NCI-H748 treated with DMSO at 0.1 percent for 48 hours (cell line): ENCODE measurements at regions not wholly inside any gene's neighbourhood (a gene's known extent, or its start where the extent isn't known, plus 50 kb on each side); places are given as distances from the start of the nearest gene placed in this dataset.

Source experiments
- DNase-seq: peaks from one replicate; lab custom pipeline; 2025; lab: John Stamatoyannopoulos, UW

- no peak for DNase-seq
These were observed 1036.5 kb upstream of the CNTNAP5 start for GRCh38 chr2:122988395-122989221.

- no peak for DNase-seq
These were observed 1031.5 kb upstream of the CNTNAP5 start for GRCh38 chr2:122993592-122993991.

GRCh38 chr2:122999258-122999657, 1025.8 kb upstream of the CNTNAP5 start:
- DNase-seq, result no peak

GRCh38 chr2:122999821-123000220, 1025.3 kb upstream of the CNTNAP5 start:
- DNase-seq, result no peak

- DNase-seq, result no peak
These were observed 1022.3 kb upstream of the CNTNAP5 start for GRCh38 chr2:123002660-123003248.

- DNase-seq, result no peak
These were observed 1009.9 kb upstream of the CNTNAP5 start for GRCh38 chr2:123015186-123015585.

GRCh38 chr2:123035541-123035940, 989.5 kb upstream of the CNTNAP5 start:
- no peak for DNase-seq

GRCh38 chr2:123036300-123036699, 988.8 kb upstream of the CNTNAP5 start:
- DNase-seq, result no peak

GRCh38 chr2:123040506-123040905, 984.6 kb upstream of the CNTNAP5 start:
- no peak for DNase-seq

- no peak for DNase-seq
These were observed 981.6 kb upstream of the CNTNAP5 start for GRCh38 chr2:123043458-123043857.

- no peak for DNase-seq
These were observed 979.4 kb upstream of the CNTNAP5 start for GRCh38 chr2:123045713-123046112.

- DNase-seq, result no peak
These were observed 977.9 kb upstream of the CNTNAP5 start for GRCh38 chr2:123047186-123047585.

GRCh38 chr2:123051136-123051535, 974.0 kb upstream of the CNTNAP5 start:
- no peak for DNase-seq

GRCh38 chr2:123061534-123061933, 963.6 kb upstream of the CNTNAP5 start:
- DNase-seq, result no peak

- DNase-seq, result no peak
These were observed 951.7 kb upstream of the CNTNAP5 start for GRCh38 chr2:123073371-123073770.

GRCh38 chr2:123073956-123074355, 951.1 kb upstream of the CNTNAP5 start:
- no peak for DNase-seq

- no peak for DNase-seq
These were observed 948.0 kb upstream of the CNTNAP5 start for GRCh38 chr2:123077101-123077500.

- no peak for DNase-seq
These were observed 944.8 kb upstream of the CNTNAP5 start for GRCh38 chr2:123080331-123080730.

GRCh38 chr2:123085484-123085883, 939.6 kb upstream of the CNTNAP5 start:
- no peak for DNase-seq

GRCh38 chr2:123086613-123087385, 938.3 kb upstream of the CNTNAP5 start:
- no peak for DNase-seq

- no peak for DNase-seq
These were observed 933.6 kb upstream of the CNTNAP5 start for GRCh38 chr2:123091471-123091870.

GRCh38 chr2:123093199-123093598, 931.9 kb upstream of the CNTNAP5 start:
- no peak for DNase-seq
